Kidney epithelial cell (primary cell): ENCODE measurements at regions not wholly inside any gene's neighbourhood (a gene's known extent, or its start where the extent isn't known, plus 50 kb on each side); places are given as distances from the start of the nearest gene placed in this dataset.

Experiments
- DNase-seq: peaks from one replicate; pipeline ENCODE4 v3.0.0-alpha.2; 2010; ENCODE audit warnings: low read depth
- H3K27me3 ChIP-seq: 2 replicates; pipeline ENCODE4 v1.6.0; 2011; ENCODE audit warnings: low read length; ENCODE audit not compliant: control insufficient read depth, insufficient read depth
- H3K36me3 ChIP-seq: 2 replicates; pipeline ENCODE4 v1.5.1; 2011; ENCODE audit warnings: low read length; ENCODE audit not compliant: control insufficient read depth, insufficient read depth
- H3K4me3 ChIP-seq: 2 replicates; pipeline ENCODE4 v1.5.1; 2011; ENCODE audit warnings: low read depth, mild to moderate bottlenecking, control low read depth, low read length
- TF ChIP-seq, protein P1 (sequence below): IDR thresholded peaks from 2 replicates; pipeline ENCODE4 v1.5.1; 2011; ENCODE audit warnings: mild to moderate bottlenecking, moderate library complexity, low read length, control low read depth, inconsistent platforms; ENCODE audit not compliant: insufficient read depth, poor library complexity, severe bottlenecking

DNA sequence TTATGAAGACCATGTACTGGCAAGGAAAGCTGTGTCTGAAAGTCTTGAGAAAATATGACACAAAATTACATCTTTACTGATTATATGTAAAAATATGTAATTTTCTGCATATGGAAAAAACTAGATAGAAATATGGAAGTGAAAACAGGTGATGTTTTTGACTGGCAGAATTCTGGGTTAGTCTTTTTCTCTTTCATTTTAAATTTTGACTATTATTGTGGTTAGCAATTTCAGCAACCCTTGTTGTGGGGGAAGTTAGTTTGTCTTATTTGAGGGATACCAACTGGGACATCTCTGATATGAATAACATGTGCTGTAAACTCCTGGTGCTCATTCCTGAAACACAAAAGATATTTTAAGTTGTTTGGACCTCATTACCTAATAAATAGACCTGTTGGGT is 49.9 kb upstream of the CPEB2 start:
- Histone ChIP-seq H3K4me3 (no peak overlapping the region), H3K27me3 (no peaks in the 10 kb centered on the region), H3K36me3 (no peaks in the 10 kb centered on the region)
- no peak for DNase-seq
- TF ChIP-seq, protein P1, sequence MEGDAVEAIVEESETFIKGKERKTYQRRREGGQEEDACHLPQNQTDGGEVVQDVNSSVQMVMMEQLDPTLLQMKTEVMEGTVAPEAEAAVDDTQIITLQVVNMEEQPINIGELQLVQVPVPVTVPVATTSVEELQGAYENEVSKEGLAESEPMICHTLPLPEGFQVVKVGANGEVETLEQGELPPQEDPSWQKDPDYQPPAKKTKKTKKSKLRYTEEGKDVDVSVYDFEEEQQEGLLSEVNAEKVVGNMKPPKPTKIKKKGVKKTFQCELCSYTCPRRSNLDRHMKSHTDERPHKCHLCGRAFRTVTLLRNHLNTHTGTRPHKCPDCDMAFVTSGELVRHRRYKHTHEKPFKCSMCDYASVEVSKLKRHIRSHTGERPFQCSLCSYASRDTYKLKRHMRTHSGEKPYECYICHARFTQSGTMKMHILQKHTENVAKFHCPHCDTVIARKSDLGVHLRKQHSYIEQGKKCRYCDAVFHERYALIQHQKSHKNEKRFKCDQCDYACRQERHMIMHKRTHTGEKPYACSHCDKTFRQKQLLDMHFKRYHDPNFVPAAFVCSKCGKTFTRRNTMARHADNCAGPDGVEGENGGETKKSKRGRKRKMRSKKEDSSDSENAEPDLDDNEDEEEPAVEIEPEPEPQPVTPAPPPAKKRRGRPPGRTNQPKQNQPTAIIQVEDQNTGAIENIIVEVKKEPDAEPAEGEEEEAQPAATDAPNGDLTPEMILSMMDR, result no peak
